Right lobe of liver (tissue), 4 donors: ENCODE measurements at regions not wholly inside any gene's neighbourhood (a gene's known extent, or its start where the extent isn't known, plus 50 kb on each side); places are given as distances from the start of the nearest gene placed in this dataset.
"Not testable (repeated sequence)": the region's sequence is repeated elsewhere in the genome, so short reads cannot be mapped to it uniquely, and the experiment has no call there.

Experiments used
- CTCF ChIP-seq, 4 donors: fragments of 200-600 bp in 3 of 4; fragments of 450-650 bp in 1 of 4; IDR thresholded peaks; one replicate each; pipeline versions ENCODE4 v1.5.1 to v1.8.0; 2016 to 2022; ENCODE audit warnings: antibody characterized with exemption in 4 of 4, mild to moderate bottlenecking in 2 of 4
- POLR2A ChIP-seq: fragments of 450-650 bp; IDR thresholded peaks from one replicate; pipeline ENCODE4 v1.6.1; 2017; ENCODE audit warnings: antibody characterized with exemption, mild to moderate bottlenecking
- donor health status: DM: no; HTN: no; CAD: no.
- donor health status: DM: no; HTN: no; CAD: no.
- donor health status: DM: no; HTN: yes; CAD: no.

GRCh38 chr16:16610389-16610967 lies 231.5 kb downstream of the NPIPA7 start:
- TF ChIP-seq CTCF (IDR thresholded peaks at IDR 0.05); POLR2A: not testable (repeated sequence)
